SK-N-SH treated with all-trans-retinoic acid at 6 μM for 48 hours (cell line): ENCODE measurements at regions not wholly inside any gene's neighbourhood (a gene's known extent, or its start where the extent isn't known, plus 50 kb on each side); places are given as distances from the start of the nearest gene placed in this dataset.
"Not testable (repeated sequence)": the region's sequence is repeated elsewhere in the genome, so short reads cannot be mapped to it uniquely, and the experiment has no call there.

Experiments used
- ATAC-seq: fragments of 200-7000 bp; cut with Tn5 transposase; 3 replicates; pipeline ENCODE4 v1.9.1; 2020; ENCODE audit warnings: mild to moderate bottlenecking, moderate library complexity
- BACH2 ChIP-seq: fragments of 250-450 bp; sonication (Bioruptor Pico); IDR thresholded peaks from 2 replicates; pipeline ENCODE4 v1.9.0; 2021; ENCODE audit warnings: mild to moderate bottlenecking, borderline replicate concordance
- CSDC2 ChIP-seq: fragments of 250-450 bp; sonication (Bioruptor Pico); IDR thresholded peaks from 2 replicates; pipeline ENCODE4 v1.5.0; 2020; ENCODE audit warnings: mild to moderate bottlenecking, moderate library complexity
- ESRRG ChIP-seq: fragments of 250-450 bp; sonication (Bioruptor Pico); IDR thresholded peaks from 2 replicates; pipeline ENCODE4 v1.6.1; 2021; ENCODE audit warnings: mild to moderate bottlenecking
- GLIS3 ChIP-seq: fragments of 250-450 bp; sonication (Bioruptor Pico); IDR thresholded peaks from 2 replicates; pipeline ENCODE4 v1.5.0; 2020; ENCODE audit warnings: mild to moderate bottlenecking, moderate library complexity
- ISL1 ChIP-seq: fragments of 250-450 bp; sonication (Bioruptor Pico); IDR thresholded peaks from 2 replicates; pipeline ENCODE4 v2.1.2; 2022; ENCODE audit warnings: mild to moderate bottlenecking, moderate library complexity
- OSR1 ChIP-seq: fragments of 250-450 bp; sonication (Bioruptor Pico); IDR thresholded peaks from 2 replicates; pipeline ENCODE4 v1.8.0; 2022; ENCODE audit warnings: moderate library complexity, mild to moderate bottlenecking, inconsistent platforms
- PPARA ChIP-seq: fragments of 250-450 bp; sonication (Bioruptor Pico); IDR thresholded peaks from 2 replicates; pipeline ENCODE4 v1.5.0; 2020; ENCODE audit warnings: mild to moderate bottlenecking, borderline replicate concordance
- RARB ChIP-seq: fragments of 250-450 bp; sonication (Bioruptor Pico); IDR thresholded peaks from 2 replicates; pipeline ENCODE4 v1.8.0; 2021; ENCODE audit warnings: mild to moderate bottlenecking, moderate library complexity
- TCF4 ChIP-seq: fragments of 250-450 bp; sonication (Bioruptor Pico); IDR thresholded peaks from 2 replicates; pipeline ENCODE4 v1.8.0; 2021; ENCODE audit warnings: mild to moderate bottlenecking, moderate library complexity, borderline replicate concordance
- TOX ChIP-seq: fragments of 250-450 bp; sonication (Bioruptor Pico); IDR thresholded peaks from 2 replicates; pipeline ENCODE4 v1.8.0; 2021; ENCODE audit warnings: mild to moderate bottlenecking, moderate library complexity, borderline replicate concordance
- ZC3H10 ChIP-seq: fragments of 250-450 bp; sonication (Bioruptor Pico); IDR thresholded peaks from 2 replicates; pipeline ENCODE4 v1.5.1; 2021; ENCODE audit warnings: mild to moderate bottlenecking, moderate library complexity
- ZFP3 ChIP-seq: fragments of 250-450 bp; sonication (Bioruptor Pico); IDR thresholded peaks from 2 replicates; pipeline ENCODE4 v1.5.0; 2020; ENCODE audit warnings: mild to moderate bottlenecking, moderate library complexity
- ZFP30 ChIP-seq: fragments of 450-650 bp; formaldehyde crosslinking; IDR thresholded peaks from 2 replicates; pipeline ENCODE4 v1.5.0; 2022; ENCODE audit warnings: mild to moderate bottlenecking, moderate library complexity
- ZNF565 ChIP-seq: fragments of 450-650 bp; formaldehyde crosslinking; conservative IDR thresholded peaks from 2 replicates; pipeline ENCODE4 v1.5.0; 2020; ENCODE audit warnings: low read depth, mild to moderate bottlenecking, moderate library complexity
- ZNF70 ChIP-seq: fragments of 450-650 bp; formaldehyde crosslinking; IDR thresholded peaks from 2 replicates; pipeline ENCODE4 v1.5.0; 2020; ENCODE audit warnings: mild to moderate bottlenecking, moderate library complexity
- ZNF8 ChIP-seq: fragments of 450-650 bp; formaldehyde crosslinking; IDR thresholded peaks from 2 replicates; pipeline ENCODE4 v1.5.0; 2020; ENCODE audit warnings: mild to moderate bottlenecking, moderate library complexity
- TF ChIP-seq, protein P1 (sequence below): fragments of 250-450 bp; sonication (Bioruptor Pico); IDR thresholded peaks from 2 replicates; pipeline ENCODE4 v1.5.0; 2020; ENCODE audit warnings: mild to moderate bottlenecking, moderate library complexity
- TF ChIP-seq, protein P2 (sequence below): fragments of 250-450 bp; sonication (Bioruptor Pico); IDR thresholded peaks from 2 replicates; pipeline ENCODE4 v1.8.0; 2021; ENCODE audit warnings: low read depth, mild to moderate bottlenecking, moderate library complexity, borderline replicate concordance
- TF ChIP-seq, protein P3 (sequence below): fragments of 250-450 bp; sonication (Bioruptor Pico); IDR thresholded peaks from 2 replicates; pipeline ENCODE4 v1.5.1; 2021; ENCODE audit warnings: mild to moderate bottlenecking, moderate library complexity

DNA sequence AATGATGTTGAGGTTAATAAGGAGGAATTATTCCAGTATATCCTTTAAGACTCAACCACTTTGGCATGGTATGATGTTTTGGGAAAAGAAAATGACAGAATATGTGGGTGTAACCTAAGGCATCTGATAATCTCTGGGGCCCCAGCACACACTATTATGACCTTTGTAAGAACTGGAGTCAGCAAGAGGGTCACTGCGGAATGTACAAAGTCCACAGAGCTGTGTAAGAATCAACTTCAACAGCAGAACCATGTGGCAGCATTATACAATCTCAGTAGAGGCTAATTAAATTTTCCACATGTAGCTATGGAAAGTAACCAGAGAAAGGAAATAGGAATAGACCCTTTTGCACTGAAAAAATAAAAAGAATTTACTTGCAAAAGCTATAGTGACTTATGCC, 445.1 kb upstream of the UBE2E3 start:
- TF ChIP-seq ZFP30 (CRISPR knock-in tag) (no peak), ZC3H10 (CRISPR knock-in tag) (no peak), ISL1 (CRISPR knock-in tag) (no peak)
- TF ChIP-seq, protein P1, sequence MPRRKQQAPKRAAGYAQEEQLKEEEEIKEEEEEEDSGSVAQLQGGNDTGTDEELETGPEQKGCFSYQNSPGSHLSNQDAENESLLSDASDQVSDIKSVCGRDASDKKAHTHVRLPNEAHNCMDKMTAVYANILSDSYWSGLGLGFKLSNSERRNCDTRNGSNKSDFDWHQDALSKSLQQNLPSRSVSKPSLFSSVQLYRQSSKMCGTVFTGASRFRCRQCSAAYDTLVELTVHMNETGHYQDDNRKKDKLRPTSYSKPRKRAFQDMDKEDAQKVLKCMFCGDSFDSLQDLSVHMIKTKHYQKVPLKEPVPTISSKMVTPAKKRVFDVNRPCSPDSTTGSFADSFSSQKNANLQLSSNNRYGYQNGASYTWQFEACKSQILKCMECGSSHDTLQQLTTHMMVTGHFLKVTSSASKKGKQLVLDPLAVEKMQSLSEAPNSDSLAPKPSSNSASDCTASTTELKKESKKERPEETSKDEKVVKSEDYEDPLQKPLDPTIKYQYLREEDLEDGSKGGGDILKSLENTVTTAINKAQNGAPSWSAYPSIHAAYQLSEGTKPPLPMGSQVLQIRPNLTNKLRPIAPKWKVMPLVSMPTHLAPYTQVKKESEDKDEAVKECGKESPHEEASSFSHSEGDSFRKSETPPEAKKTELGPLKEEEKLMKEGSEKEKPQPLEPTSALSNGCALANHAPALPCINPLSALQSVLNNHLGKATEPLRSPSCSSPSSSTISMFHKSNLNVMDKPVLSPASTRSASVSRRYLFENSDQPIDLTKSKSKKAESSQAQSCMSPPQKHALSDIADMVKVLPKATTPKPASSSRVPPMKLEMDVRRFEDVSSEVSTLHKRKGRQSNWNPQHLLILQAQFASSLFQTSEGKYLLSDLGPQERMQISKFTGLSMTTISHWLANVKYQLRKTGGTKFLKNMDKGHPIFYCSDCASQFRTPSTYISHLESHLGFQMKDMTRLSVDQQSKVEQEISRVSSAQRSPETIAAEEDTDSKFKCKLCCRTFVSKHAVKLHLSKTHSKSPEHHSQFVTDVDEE (CRISPR knock-in tag): no peak
- ATAC-seq: no peak

DNA sequence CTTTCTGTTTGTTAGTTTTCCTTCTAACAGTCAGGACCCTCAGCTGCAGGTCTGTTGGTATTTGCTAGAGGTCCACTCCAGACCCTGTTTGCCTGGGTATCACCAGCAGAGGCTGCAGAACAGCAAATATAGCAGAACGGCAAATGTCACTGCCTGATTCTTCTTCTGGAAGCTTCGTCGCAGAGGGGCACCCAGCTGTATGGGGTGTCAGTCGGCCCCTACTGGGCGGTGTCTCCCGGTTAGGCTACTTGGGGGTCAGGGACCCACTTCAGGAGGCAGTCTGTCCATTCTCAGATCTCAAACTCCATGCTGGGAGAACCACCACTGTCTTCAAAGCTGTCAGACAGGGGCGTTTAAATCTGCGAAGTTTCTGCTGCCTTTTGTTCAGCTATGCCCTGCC, 448.6 kb upstream of the UBE2E3 start:
- not testable (repeated sequence) for ATAC-seq

DNA sequence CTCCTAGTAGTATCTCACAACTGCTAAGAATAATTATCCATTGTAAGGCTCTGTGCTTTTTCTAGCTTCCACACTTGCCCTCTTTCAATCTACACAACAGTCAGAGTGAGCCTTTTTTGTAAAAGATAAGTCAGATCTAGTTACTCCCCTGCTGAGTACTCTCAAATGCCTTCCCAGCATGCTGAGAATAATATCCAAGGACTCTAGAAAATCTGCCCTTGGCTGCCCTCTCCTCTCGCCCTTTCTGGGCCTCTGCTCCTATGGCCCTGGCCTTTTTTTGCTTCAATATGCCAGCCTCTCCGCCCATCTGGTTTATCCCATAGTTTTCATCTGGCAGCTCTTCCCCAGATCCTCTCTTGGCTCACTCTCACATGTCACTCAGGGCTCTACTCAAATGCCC, 455.9 kb upstream of the UBE2E3 start:
- no peak for ATAC-seq
- no peak for TF ChIP-seq PPARA (CRISPR knock-in tag)
- no peak for TF ChIP-seq ZFP3 (CRISPR knock-in tag)
- TF ChIP-seq ZNF8 (CRISPR knock-in tag): no peak
- TF ChIP-seq ZC3H10 (CRISPR knock-in tag): no peak
- TF ChIP-seq ESRRG (CRISPR knock-in tag): no peak
- TF ChIP-seq OSR1 (CRISPR knock-in tag): no peak
- TF ChIP-seq, all 23 proteins: peak for 0

DNA sequence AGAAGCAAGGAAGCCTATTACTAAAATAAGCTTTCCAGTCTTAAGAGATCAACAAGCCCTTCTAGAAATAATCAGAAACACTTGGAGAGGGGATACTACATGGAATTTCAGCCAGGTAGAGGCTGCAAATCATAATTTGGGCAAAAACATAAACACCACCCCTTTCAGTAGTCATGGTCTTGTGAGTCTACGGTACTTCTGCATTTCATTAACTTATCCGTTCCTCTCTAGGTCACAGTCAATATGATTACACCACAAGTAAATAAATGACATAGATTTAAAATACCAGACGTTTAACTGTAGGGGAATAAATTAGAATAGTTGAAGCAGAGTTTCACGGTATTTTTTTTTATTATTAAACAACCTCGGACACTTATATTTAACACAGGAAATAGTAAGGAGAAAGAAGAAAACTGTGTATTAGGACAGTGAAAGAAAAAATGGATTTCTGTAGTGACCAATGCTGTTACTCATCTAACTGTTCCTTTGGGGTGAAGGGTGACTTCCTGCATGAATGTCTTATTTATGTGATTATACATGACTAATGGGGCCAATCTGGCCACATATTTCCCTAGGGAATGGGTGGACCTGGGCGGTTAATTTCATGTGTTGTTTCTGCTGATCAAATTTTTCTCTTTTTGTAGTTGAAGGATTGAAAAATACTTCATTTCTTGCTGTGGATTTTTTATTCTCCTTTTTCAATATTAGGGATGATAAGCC, 456.6 kb upstream of the UBE2E3 start:
- peak; percentile 37; the same call in 1 of the 2 replicates for TF ChIP-seq ZC3H10 (CRISPR knock-in tag)
- TF ChIP-seq CSDC2 (CRISPR knock-in tag): no peak
- TF ChIP-seq ZNF70 (CRISPR knock-in tag): no peak
- TF ChIP-seq ISL1 (CRISPR knock-in tag): 0 out of 2 replicates have a peak, but pooled peaks have one; percentile 22
- ATAC-seq: peak; percentile 66

DNA sequence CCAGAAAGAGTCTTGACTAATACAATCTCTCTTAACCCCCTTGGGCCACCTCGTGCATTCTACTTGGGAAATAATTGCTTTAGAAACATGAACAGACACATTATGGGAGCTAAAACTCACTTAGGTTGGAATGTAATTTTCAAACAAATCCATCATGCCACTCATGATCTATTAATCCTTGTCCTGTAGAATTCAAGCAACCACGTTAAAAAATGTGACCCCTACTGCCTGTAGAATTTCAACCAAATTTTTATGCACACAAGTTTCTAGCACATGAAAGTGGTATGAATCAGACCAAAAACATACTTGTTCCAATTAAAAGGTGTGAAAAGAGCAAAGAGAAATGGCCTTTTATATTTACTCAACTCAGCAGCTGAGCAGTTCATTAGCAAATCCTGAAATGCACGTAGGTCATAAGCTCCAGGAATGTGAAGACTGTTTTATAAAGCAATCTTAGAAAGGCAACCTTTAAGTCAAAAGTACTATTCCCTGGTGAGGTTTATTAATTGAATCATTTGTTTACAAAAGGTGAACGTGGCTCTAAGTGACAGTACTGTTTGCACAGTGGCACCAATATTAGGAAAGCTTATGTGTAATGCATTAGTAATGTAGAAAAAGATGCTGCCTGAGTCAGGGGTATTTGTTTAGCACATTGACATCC, 459.4 kb upstream of the UBE2E3 start:
- TF ChIP-seq, protein P2, sequence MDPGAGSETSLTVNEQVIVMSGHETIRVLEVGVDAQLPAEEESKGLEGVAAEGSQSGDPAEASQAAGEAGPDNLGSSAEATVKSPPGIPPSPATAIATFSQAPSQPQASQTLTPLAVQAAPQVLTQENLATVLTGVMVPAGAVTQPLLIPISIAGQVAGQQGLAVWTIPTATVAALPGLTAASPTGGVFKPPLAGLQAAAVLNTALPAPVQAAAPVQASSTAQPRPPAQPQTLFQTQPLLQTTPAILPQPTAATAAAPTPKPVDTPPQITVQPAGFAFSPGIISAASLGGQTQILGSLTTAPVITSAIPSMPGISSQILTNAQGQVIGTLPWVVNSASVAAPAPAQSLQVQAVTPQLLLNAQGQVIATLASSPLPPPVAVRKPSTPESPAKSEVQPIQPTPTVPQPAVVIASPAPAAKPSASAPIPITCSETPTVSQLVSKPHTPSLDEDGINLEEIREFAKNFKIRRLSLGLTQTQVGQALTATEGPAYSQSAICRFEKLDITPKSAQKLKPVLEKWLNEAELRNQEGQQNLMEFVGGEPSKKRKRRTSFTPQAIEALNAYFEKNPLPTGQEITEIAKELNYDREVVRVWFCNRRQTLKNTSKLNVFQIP (CRISPR knock-in tag): no peak
- TF ChIP-seq PPARA (CRISPR knock-in tag): no peak
- TF ChIP-seq, protein P3, sequence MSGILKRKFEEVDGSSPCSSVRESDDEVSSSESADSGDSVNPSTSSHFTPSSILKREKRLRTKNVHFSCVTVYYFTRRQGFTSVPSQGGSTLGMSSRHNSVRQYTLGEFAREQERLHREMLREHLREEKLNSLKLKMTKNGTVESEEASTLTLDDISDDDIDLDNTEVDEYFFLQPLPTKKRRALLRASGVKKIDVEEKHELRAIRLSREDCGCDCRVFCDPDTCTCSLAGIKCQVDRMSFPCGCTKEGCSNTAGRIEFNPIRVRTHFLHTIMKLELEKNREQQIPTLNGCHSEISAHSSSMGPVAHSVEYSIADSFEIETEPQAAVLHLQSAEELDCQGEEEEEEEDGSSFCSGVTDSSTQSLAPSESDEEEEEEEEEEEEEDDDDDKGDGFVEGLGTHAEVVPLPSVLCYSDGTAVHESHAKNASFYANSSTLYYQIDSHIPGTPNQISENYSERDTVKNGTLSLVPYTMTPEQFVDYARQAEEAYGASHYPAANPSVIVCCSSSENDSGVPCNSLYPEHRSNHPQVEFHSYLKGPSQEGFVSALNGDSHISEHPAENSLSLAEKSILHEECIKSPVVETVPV (CRISPR knock-in tag): no peak
- TF ChIP-seq TOX (CRISPR knock-in tag): no peak
- TF ChIP-seq RARB (CRISPR knock-in tag): no peak
- ATAC-seq: no peak

DNA sequence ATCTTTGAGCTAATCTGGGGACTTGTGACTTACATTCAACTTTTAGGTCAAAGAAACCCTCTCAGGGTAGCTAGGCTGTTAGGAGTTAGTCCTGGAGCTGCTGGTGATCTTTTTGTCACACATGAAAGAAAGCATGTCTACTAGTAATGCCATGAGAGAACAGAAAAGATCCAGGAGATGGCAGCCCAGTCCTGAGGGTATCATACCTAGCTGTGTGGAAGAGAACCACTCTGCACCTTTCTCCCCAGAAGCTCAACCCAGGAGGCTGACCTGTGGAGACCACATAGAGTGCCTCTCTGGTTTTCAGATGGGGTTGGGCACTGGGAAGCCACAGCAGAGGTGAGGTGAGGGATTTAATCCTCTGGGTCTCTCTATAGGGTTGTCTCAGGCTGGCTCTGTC, 460.2 kb upstream of the UBE2E3 start:
- peak; percentile 74 for ATAC-seq
- no peak for TF ChIP-seq ZNF8 (CRISPR knock-in tag)
- no peak for TF ChIP-seq TCF4
- TF ChIP-seq GLIS3 (CRISPR knock-in tag): no peak
- TF ChIP-seq OSR1 (CRISPR knock-in tag): no peak
- TF ChIP-seq, protein P1 (CRISPR knock-in tag): no peak
- TF ChIP-seq ZFP3 (CRISPR knock-in tag): no peak
- no peak for TF ChIP-seq ZNF565
- TF ChIP-seq ISL1 (CRISPR knock-in tag): no peak
- TF ChIP-seq RARB (CRISPR knock-in tag): no peak
- no peak for TF ChIP-seq BACH2 (CRISPR knock-in tag)
- TF ChIP-seq ESRRG (CRISPR knock-in tag): no peak
- TF ChIP-seq, protein P3 (CRISPR knock-in tag): no peak
- TF ChIP-seq PPARA (CRISPR knock-in tag): no peak
- no peak for TF ChIP-seq CSDC2 (CRISPR knock-in tag)
